H1 (cell line): ENCODE measurements at regions not wholly inside any gene's neighbourhood (a gene's known extent, or its start where the extent isn't known, plus 50 kb on each side); places are given as distances from the start of the nearest gene placed in this dataset.
A peak's percentile ranks its signal among the peaks of the same experiment; 100 is the strongest.

Experiments used
- CTCF ChIA-PET: fragments of 300-600 bp; sonication (Branson Sonifier 250); formaldehyde crosslinking; loops from one replicate; lab custom pipeline; 2021; ENCODE audit not compliant: partially characterized antibody; lab: Charles Lee
- POLR2A ChIA-PET: fragments of 300-600 bp; sonication (Branson Sonifier 250); formaldehyde crosslinking; loops from one replicate; lab custom pipeline; 2021; ENCODE audit warnings: inconsistent platforms; ENCODE audit not compliant: partially characterized antibody; lab: Charles Lee
- DNase-seq, 2 experiments: peaks; one replicate each; pipeline versions ENCODE4 v3.0.0 to v3.0.0-alpha.2; 2010 to 2022; ENCODE audit warnings: low spot score in 2 of 2, low read depth in 1 of 2, mixed read lengths in 1 of 2
- FAIRE-seq: peaks from 2 replicates; lab custom pipeline; 2011; peaks lifted over from hg19 to GRCh38; lab: Jason Lieb, UNC
- H2AFZ ChIP-seq: 2 replicates; pipeline ENCODE4 v1.8.1; 2012; ENCODE audit warnings: low read length, inconsistent platforms
- H2AK5ac ChIP-seq: 2 replicates; pipeline ENCODE4 v1.6.1; 2013; ENCODE audit warnings: low read depth, low read length
- H2BK120ac ChIP-seq: replicated peaks from 2 replicates; pipeline ENCODE3; 2013; ENCODE audit warnings: low read depth, low read length, inconsistent platforms
- H2BK12ac ChIP-seq: 2 replicates; pipeline ENCODE4 v1.6.1; 2013; ENCODE audit warnings: low read depth, low read length
- H2BK15ac ChIP-seq: 2 replicates; pipeline ENCODE4 v1.6.1; 2013; ENCODE audit warnings: low read length
- H2BK20ac ChIP-seq: 2 replicates; pipeline ENCODE4 v1.6.1; 2013; ENCODE audit warnings: low read length
- H2BK5ac ChIP-seq: 2 replicates; pipeline ENCODE4 v1.6.1; 2013; ENCODE audit warnings: low read depth, low read length
- H3K14ac ChIP-seq: 2 replicates; pipeline ENCODE4 v1.6.1; 2013; ENCODE audit warnings: inconsistent platforms; ENCODE audit not compliant: insufficient read length
- H3K18ac ChIP-seq: 2 replicates; pipeline ENCODE4 v1.6.1; 2013; ENCODE audit warnings: low read length; ENCODE audit errors: extremely low read depth
- H3K23ac ChIP-seq: 2 replicates; pipeline ENCODE4 v1.6.1; 2013; ENCODE audit warnings: inconsistent platforms; ENCODE audit not compliant: insufficient read length
- H3K23me2 ChIP-seq: 2 replicates; pipeline ENCODE4 v1.6.1; 2013; ENCODE audit warnings: low read depth, low read length
- H3K27ac ChIP-seq: 2 replicates; pipeline ENCODE4 v1.6.1; 2011; ENCODE audit warnings: low read depth, low read length, inconsistent platforms
- H3K27me3 ChIP-seq, 4 experiments: replicated peaks in 1 of 4; 1 replicate in 1 of 4; 2 replicates in 3 of 4; pipeline versions ENCODE4 v1.6.1 to v1.8.1; 2011 to 2013; ENCODE audit warnings: low read length in 3 of 4, mild to moderate bottlenecking in 3 of 4, inconsistent platforms in 2 of 4, mixed read lengths in 2 of 4, moderate library complexity in 1 of 4; ENCODE audit not compliant: control insufficient read depth in 3 of 4, insufficient read depth in 3 of 4; ENCODE audit errors: extremely low read depth in 1 of 4
- H3K36me3 ChIP-seq, 4 experiments: 2 replicates each; pipeline versions ENCODE4 v1.6.1 to v1.8.1; 2011 to 2013; ENCODE audit warnings: mild to moderate bottlenecking in 4 of 4, low read length in 3 of 4, moderate library complexity in 2 of 4, control low read depth in 1 of 4, inconsistent platforms in 1 of 4; ENCODE audit not compliant: insufficient read depth in 4 of 4, control insufficient read depth in 2 of 4
- H3K4ac ChIP-seq: replicated peaks from 2 replicates; pipeline ENCODE3; 2013; ENCODE audit warnings: low read length, low read depth, mixed read lengths, inconsistent platforms; ENCODE audit not compliant: insufficient read length
- H3K4me1 ChIP-seq, 4 experiments: replicated peaks in 1 of 4; 1 replicate in 1 of 4; 2 replicates in 3 of 4; pipeline versions ENCODE4 v1.6.1 to v1.8.1; 2011 to 2013; ENCODE audit warnings: low read length in 3 of 4, inconsistent platforms in 2 of 4, mixed read lengths in 1 of 4; ENCODE audit not compliant: insufficient read depth in 4 of 4, control insufficient read depth in 3 of 4
- H3K4me2 ChIP-seq, 2 experiments: 2 replicates each; pipeline versions ENCODE4 v1.6.1 to v1.8.1; 2011 to 2013; ENCODE audit warnings: low read depth in 2 of 2, low read length in 2 of 2, control low read depth in 1 of 2, inconsistent platforms in 1 of 2, mild to moderate bottlenecking in 1 of 2; ENCODE audit not compliant: insufficient read depth in 1 of 2
- H3K4me3 ChIP-seq, 4 experiments: fragments of 200-600, 300-600 bp in 1 of 4; sonication (generic), shearing (Covaris generic), sonication (Bioruptor Twin) in 1 of 4; 2 replicates each; pipeline versions ENCODE4 v1.5.1 to v1.8.1; 2011 to 2016; ENCODE audit warnings: low read length in 4 of 4, low read depth in 3 of 4, control low read depth in 2 of 4, inconsistent platforms in 2 of 4, mild to moderate bottlenecking in 2 of 4, mixed read lengths in 1 of 4, moderate library complexity in 1 of 4; ENCODE audit not compliant: insufficient read depth in 2 of 4; ENCODE audit errors: extremely low read depth in 1 of 4
- H3K56ac ChIP-seq: replicated peaks from 2 replicates; pipeline ENCODE3; 2013; ENCODE audit warnings: low read depth, mild to moderate bottlenecking, mixed read lengths, low read length, inconsistent platforms; ENCODE audit not compliant: insufficient read length
- H3K79me1 ChIP-seq: 2 replicates; pipeline ENCODE4 v1.6.1; 2013; ENCODE audit warnings: low read depth, low read length, control low read depth
- H3K79me2 ChIP-seq, 2 experiments: 2 replicates each; pipeline versions ENCODE4 v1.6.1 to v1.8.1; 2012 to 2013; ENCODE audit warnings: low read length in 2 of 2, mild to moderate bottlenecking in 2 of 2, inconsistent platforms in 1 of 2; ENCODE audit not compliant: insufficient read depth in 2 of 2, control insufficient read depth in 1 of 2
- H3K9ac ChIP-seq, 4 experiments: replicated peaks in 1 of 4; 1 replicate in 1 of 4; 2 replicates in 3 of 4; pipeline versions ENCODE4 v1.6.1 to v1.8.1; 2011 to 2013; ENCODE audit warnings: low read depth in 3 of 4, low read length in 3 of 4, control low read depth in 2 of 4, mild to moderate bottlenecking in 2 of 4, moderate library complexity in 2 of 4, inconsistent platforms in 1 of 4; ENCODE audit errors: extremely low read depth in 1 of 4
- H3K9me3 ChIP-seq, 2 experiments: 2 replicates each; pipeline versions ENCODE4 v1.6.1 to v1.8.1; 2012 to 2013; ENCODE audit warnings: mild to moderate bottlenecking in 2 of 2, moderate library complexity in 2 of 2, control low read depth in 1 of 2, inconsistent platforms in 1 of 2, low read depth in 1 of 2, low read length in 1 of 2, mixed read lengths in 1 of 2; ENCODE audit not compliant: insufficient read depth in 2 of 2
- H4K20me1 ChIP-seq, 2 experiments: replicated peaks in 1 of 2; 2 replicates each; pipeline versions ENCODE3 to v1.8.1; 2011 to 2013; ENCODE audit warnings: inconsistent platforms in 2 of 2, low read length in 2 of 2, mild to moderate bottlenecking in 1 of 2; ENCODE audit not compliant: insufficient read depth in 2 of 2, control insufficient read depth in 1 of 2
- H4K5ac ChIP-seq: 2 replicates; pipeline ENCODE4 v1.6.1; 2013; ENCODE audit warnings: low read length, low read depth, mixed read lengths, inconsistent platforms; ENCODE audit not compliant: insufficient read length
- H4K8ac ChIP-seq: 2 replicates; pipeline ENCODE4 v1.8.0; 2013; ENCODE audit warnings: mild to moderate bottlenecking, moderate library complexity, low read length, inconsistent platforms; ENCODE audit not compliant: insufficient read depth; ENCODE audit errors: extremely low read depth
- H4K91ac ChIP-seq: replicated peaks from 2 replicates; pipeline ENCODE3; 2013; ENCODE audit warnings: low read length, mixed read lengths, inconsistent platforms; ENCODE audit not compliant: insufficient read length
- SAP30 ChIP-seq: fragments of 300-600 bp; sonication (generic); IDR thresholded peaks from 2 replicates; pipeline ENCODE4 v1.7.1; 2012; ENCODE audit warnings: low read length, moderate library complexity, mild to moderate bottlenecking, inconsistent platforms; ENCODE audit not compliant: insufficient read depth, insufficient replicate concordance
- WGBS, 2 experiments: shearing (Covaris generic) in 1 of 2; methylation state at CpG; one replicate each; pipeline versions ENCODE4 v1.1.6 to v1.1.7; 2013 to 2015; ENCODE audit warnings: low lambda C conversion rate in 2 of 2, mixed read lengths in 2 of 2, inconsistent platforms in 1 of 2, low coverage in 1 of 2, missing lambda C conversion rate in 1 of 2; ENCODE audit not compliant: insufficient replicate concordance in 2 of 2, insufficient coverage in 1 of 2, insufficient read length in 1 of 2; ENCODE audit errors: extremely low coverage in 1 of 2, missing lambda C conversion rate in 1 of 2; 5-methylcytosine and 5-hydroxymethylcytosine counted together

GRCh38 chr1:4965346-4966075 is 311.1 kb downstream of the AJAP1 start:
- DNase-seq, result no peak
- CTCF ChIA-PET, result interaction anchor here (1.1 kb wide), 1 partner anchor 269 kb away, joined by 3 read pairs; no protein-coding TSS in a partner anchor

More at GRCh38 chr1:4965346-4966075, 311.1 kb downstream of the AJAP1 start:
- Histone ChIP-seq H3K27ac (no peak overlapping the region), H3K4me1 (peaks cover 2 to 6% (median 3%) of the 10 kb centered on the region in 4 experiments; a peak in 4 of 7 replicates), H4K20me1 (no peaks in the 10 kb centered on the region), H2AK5ac (no peak overlapping the region), H2AFZ (0 out of 2 replicates have a peak overlapping the region, but pooled peaks have one; percentile 5), H3K18ac (0 out of 2 replicates have a peak overlapping the region, but pooled peaks have one; percentile 21), H4K91ac (no peak overlapping the region), H3K27me3 (no peaks in the 10 kb centered on the region), H2BK20ac (no peak overlapping the region), H3K9me3 (no peaks in the 10 kb centered on the region), H3K79me1 (no peaks in the 10 kb centered on the region), H4K8ac (no peak overlapping the region), H3K4ac (no peak overlapping the region), H2BK15ac (no peak overlapping the region), H3K23me2 (no peaks in the 10 kb centered on the region), H2BK12ac (no peak overlapping the region), H3K36me3 (no peaks in the 10 kb centered on the region), H2BK120ac (no peak overlapping the region), H3K56ac (no peak overlapping the region), H3K9ac (no peak overlapping the region), H3K4me2 (no peak overlapping the region), H4K5ac (no peak overlapping the region), H3K4me3 (no peak overlapping the region), H3K79me2 (no peaks in the 10 kb centered on the region), H2BK5ac (no peak overlapping the region; the same call in 1 of the 2 replicates), H3K14ac (no peak overlapping the region), H3K23ac (no peak overlapping the region)
- POLR2A ChIA-PET, result no interaction called here
- WGBS, 2 experiments, result 63% methylated on average over 5 of the region's 5 CpGs; no CpG with 5 or more reads in 1 of the 2 experiments
- FAIRE-seq, result no peak
- TF ChIP-seq SAP30, result no peak
